HG03520 (cell line): ENCODE measurements at regions not wholly inside any gene's neighbourhood (a gene's known extent, or its start where the extent isn't known, plus 50 kb on each side); places are given as distances from the start of the nearest gene placed in this dataset.
A peak's percentile ranks its signal among the peaks of the same experiment; 100 is the strongest.

Experiments
- ATAC-seq: cut with Tn5 transposase; IDR thresholded peaks from one replicate; pipeline ENCODE4 v1.9.1; 2021; ENCODE audit warnings: mild to moderate bottlenecking, moderate library complexity; ENCODE audit not compliant: unreplicated experiment

- ATAC-seq: no peak
Observed at GRCh38 chr4:24637173-24637572, 52.8 kb upstream of the DHX15 start.

GRCh38 chr4:24638396-24638875, 54.1 kb upstream of the DHX15 start:
- no peak for ATAC-seq

GRCh38 chr4:24639714-24640113, 55.4 kb upstream of the DHX15 start:
- ATAC-seq: no peak

GRCh38 chr4:24640366-24640765, 56.0 kb upstream of the DHX15 start:
- ATAC-seq: no peak

- no peak for ATAC-seq
Observed at GRCh38 chr4:24642981-24643547, 58.7 kb upstream of the DHX15 start.

- no peak for ATAC-seq
Observed at GRCh38 chr4:24643774-24644520, 59.6 kb upstream of the DHX15 start.

GRCh38 chr4:24644983-24645764, 60.8 kb upstream of the DHX15 start:
- no peak for ATAC-seq

GRCh38 chr4:24645765-24646550, 61.6 kb upstream of the DHX15 start:
- ATAC-seq: no peak

GRCh38 chr4:24646798-24647460, 62.6 kb upstream of the DHX15 start:
- ATAC-seq: no peak

GRCh38 chr4:24650849-24651640, 66.7 kb upstream of the DHX15 start:
- no peak for ATAC-seq

- ATAC-seq: no peak
Observed at GRCh38 chr4:24655326-24655725, 71.0 kb upstream of the DHX15 start.

GRCh38 chr4:24655971-24656370, 71.6 kb upstream of the DHX15 start:
- ATAC-seq: no peak

- no peak for ATAC-seq
Observed at GRCh38 chr4:24656906-24657305, 72.6 kb upstream of the DHX15 start.

GRCh38 chr4:24657768-24658617, 73.6 kb upstream of the DHX15 start:
- ATAC-seq: peak; percentile 71

GRCh38 chr4:24659241-24659961, 75.0 kb upstream of the DHX15 start:
- ATAC-seq: no peak

GRCh38 chr4:24662056-24662455, 77.7 kb upstream of the DHX15 start:
- ATAC-seq: no peak

GRCh38 chr4:24662542-24662941, 78.2 kb upstream of the DHX15 start:
- no peak for ATAC-seq

- ATAC-seq: no peak
Observed at GRCh38 chr4:24664956-24665355, 80.6 kb upstream of the DHX15 start.
